Natural killer cell treated with Interleukin-12 subunit alpha and Interleukin-12 subunit beta and Interleukin-15 and Interleukin-18, amount 100 ng/mL, for 72 hours (primary cell): ENCODE measurements at regions not wholly inside any gene's neighbourhood (a gene's known extent, or its start where the extent isn't known, plus 50 kb on each side); places are given as distances from the start of the nearest gene placed in this dataset.

ENCODE experiments used
- ATAC-seq, 2 donors: fragments of 150-1000 bp; cut with Tn5 transposase in 1 of 2; sonication (Bioruptor Pico), chemical (Tn5 transposase) in 1 of 2; 2 replicates each; pipeline ENCODE4 v1.10.0; 2021
- DNase-seq: peaks from one replicate; pipeline ENCODE4 v3.0.0; 2022; ENCODE audit warnings: low spot score
- H3K27ac Mint-ChIP-seq, 2 donors: 1 replicate in 1 of 2; 2 replicates in 1 of 2; pipeline ENCODE4 v1.8.0; 2022; ENCODE audit warnings: mixed read lengths in 2 of 2, mild to moderate bottlenecking in 1 of 2, moderate library complexity in 1 of 2
- H3K27me3 Mint-ChIP-seq, 2 donors: 1 replicate in 1 of 2; 2 replicates in 1 of 2; pipeline ENCODE4 v1.8.0; 2022; ENCODE audit warnings: mixed read lengths in 2 of 2
- H3K36me3 Mint-ChIP-seq: one replicate; pipeline ENCODE4 v1.8.0; 2022; ENCODE audit warnings: mixed read lengths
- H3K4me1 Mint-ChIP-seq, 2 donors: 1 replicate in 1 of 2; 2 replicates in 1 of 2; pipeline ENCODE4 v1.8.0; 2022; ENCODE audit warnings: low read depth in 2 of 2, mixed read lengths in 2 of 2, mild to moderate bottlenecking in 1 of 2
- H3K4me3 Mint-ChIP-seq: one replicate; pipeline ENCODE4 v1.8.0; 2022; ENCODE audit warnings: mixed read lengths
- H3K9me3 Mint-ChIP-seq: 2 replicates; pipeline ENCODE4 v1.8.0; 2022; ENCODE audit warnings: mixed read lengths

GRCh38 chr2:103451283-103451682, 689.5 kb downstream of the TMEM182 start:
- Mint-ChIP-seq H3K27me3 (no peaks in the 10 kb centered on the region), H3K27ac (no peak overlapping the region), H3K4me1 (no peaks in the 10 kb centered on the region), H3K36me3 (no peaks in the 10 kb centered on the region), H3K9me3 (peaks cover 3% of the 10 kb centered on the region), H3K4me3 (no peak overlapping the region)
- no peak for DNase-seq
- ATAC-seq: no peak

- Mint-ChIP-seq H3K9me3 (peaks cover 6% of the 10 kb centered on the region), H3K27me3 (no peaks in the 10 kb centered on the region), H3K4me3 (no peak overlapping the region), H3K4me1 (no peaks in the 10 kb centered on the region), H3K36me3 (no peaks in the 10 kb centered on the region), H3K27ac (no peak overlapping the region)
- ATAC-seq (no peak), DNase-seq (no peak)
Measured at GRCh38 chr2:103459283-103459682, 697.5 kb downstream of the TMEM182 start.

GRCh38 chr2:103462101-103462500, 700.3 kb downstream of the TMEM182 start:
- ATAC-seq: no peak

GRCh38 chr2:103462712-103463111, 700.9 kb downstream of the TMEM182 start:
- Mint-ChIP-seq H3K27ac (no peak overlapping the region), H3K27me3 (no peaks in the 10 kb centered on the region), H3K4me3 (no peak overlapping the region), H3K36me3 (no peaks in the 10 kb centered on the region), H3K4me1 (no peaks in the 10 kb centered on the region), H3K9me3 (peaks cover 6% of the 10 kb centered on the region)
- DNase-seq: no peak
- ATAC-seq: no peak

More at GRCh38 chr2:103462101-103462500, 700.3 kb downstream of the TMEM182 start:
- H3K9me3 Mint-ChIP-seq: peaks cover 6% of the 10 kb centered on the region
- no peak for DNase-seq
- no peaks in the 10 kb centered on the region for H3K4me1 Mint-ChIP-seq
- no peaks in the 10 kb centered on the region for H3K27me3 Mint-ChIP-seq
- no peaks in the 10 kb centered on the region for H3K36me3 Mint-ChIP-seq
- no peak overlapping the region for H3K27ac Mint-ChIP-seq
- H3K4me3 Mint-ChIP-seq: no peak overlapping the region

- Mint-ChIP-seq H3K4me3 (no peak overlapping the region), H3K4me1 (no peaks in the 10 kb centered on the region), H3K27ac (no peak overlapping the region), H3K9me3 (peaks cover 11% of the 10 kb centered on the region), H3K36me3 (no peaks in the 10 kb centered on the region), H3K27me3 (no peaks in the 10 kb centered on the region)
- ATAC-seq (no peak), DNase-seq (no peak)
Measured at GRCh38 chr2:103464831-103465230, 703.0 kb downstream of the TMEM182 start.

- no peak for ATAC-seq
Measured at GRCh38 chr2:103469800-103470199, 708.0 kb downstream of the TMEM182 start.

GRCh38 chr2:103484906-103485305, 723.1 kb downstream of the TMEM182 start:
- no peak overlapping the region for H3K27ac Mint-ChIP-seq
- H3K36me3 Mint-ChIP-seq: no peaks in the 10 kb centered on the region
- H3K27me3 Mint-ChIP-seq: no peaks in the 10 kb centered on the region
- ATAC-seq (no peak), DNase-seq (no peak)
- H3K4me1 Mint-ChIP-seq: no peaks in the 10 kb centered on the region
- peaks cover 6% of the 10 kb centered on the region for H3K9me3 Mint-ChIP-seq
- H3K4me3 Mint-ChIP-seq: no peak overlapping the region

More at GRCh38 chr2:103469800-103470199, 708.0 kb downstream of the TMEM182 start:
- H3K36me3 Mint-ChIP-seq: peaks cover 6% of the 10 kb centered on the region
- no peak overlapping the region for H3K4me3 Mint-ChIP-seq
- no peak for DNase-seq
- no peak overlapping the region for H3K27ac Mint-ChIP-seq
- peaks cover 17% of the 10 kb centered on the region for H3K9me3 Mint-ChIP-seq
- H3K4me1 Mint-ChIP-seq: no peaks in the 10 kb centered on the region
- H3K27me3 Mint-ChIP-seq: no peaks in the 10 kb centered on the region

- H3K9me3 Mint-ChIP-seq: peaks cover 11% of the 10 kb centered on the region
- DNase-seq (no peak), ATAC-seq (no peak)
- no peaks in the 10 kb centered on the region for H3K27me3 Mint-ChIP-seq
- no peaks in the 10 kb centered on the region for H3K36me3 Mint-ChIP-seq
- H3K4me1 Mint-ChIP-seq: no peaks in the 10 kb centered on the region
- no peak overlapping the region for H3K4me3 Mint-ChIP-seq
- H3K27ac Mint-ChIP-seq: no peak overlapping the region
Measured at GRCh38 chr2:103496850-103497249, 735.0 kb downstream of the TMEM182 start.

GRCh38 chr2:103506812-103507211, 745.0 kb downstream of the TMEM182 start:
- Mint-ChIP-seq H3K36me3 (no peaks in the 10 kb centered on the region), H3K27ac (no peak overlapping the region), H3K4me3 (no peak overlapping the region), H3K9me3 (peaks cover 19% of the 10 kb centered on the region), H3K4me1 (no peaks in the 10 kb centered on the region), H3K27me3 (no peaks in the 10 kb centered on the region)
- ATAC-seq (no peak), DNase-seq (no peak)

- no peak overlapping the region for H3K4me3 Mint-ChIP-seq
- peaks cover 6% of the 10 kb centered on the region for H3K36me3 Mint-ChIP-seq
- H3K27ac Mint-ChIP-seq: no peak overlapping the region
Measured at GRCh38 chr2:103512442-103512841, 750.6 kb downstream of the TMEM182 start.

GRCh38 chr2:103520547-103520946, 758.7 kb downstream of the TMEM182 start:
- Mint-ChIP-seq H3K36me3 (no peaks in the 10 kb centered on the region), H3K9me3 (peaks cover 9% of the 10 kb centered on the region), H3K27ac (no peak overlapping the region), H3K4me1 (no peaks in the 10 kb centered on the region), H3K4me3 (no peak overlapping the region), H3K27me3 (no peaks in the 10 kb centered on the region)
- ATAC-seq: no peak
- no peak for DNase-seq

More at GRCh38 chr2:103512442-103512841, 750.6 kb downstream of the TMEM182 start:
- H3K27me3 Mint-ChIP-seq: no peaks in the 10 kb centered on the region
- H3K9me3 Mint-ChIP-seq: peaks cover 18% of the 10 kb centered on the region
- H3K4me1 Mint-ChIP-seq: no peaks in the 10 kb centered on the region
- ATAC-seq: no peak
- no peak for DNase-seq

GRCh38 chr2:103525756-103526155, 763.9 kb downstream of the TMEM182 start:
- Mint-ChIP-seq H3K36me3 (no peaks in the 10 kb centered on the region), H3K4me1 (no peaks in the 10 kb centered on the region), H3K9me3 (peaks cover 17% of the 10 kb centered on the region), H3K4me3 (no peak overlapping the region), H3K27me3 (no peaks in the 10 kb centered on the region), H3K27ac (no peak overlapping the region)
- no peak for DNase-seq
- no peak for ATAC-seq

- Mint-ChIP-seq H3K4me3 (no peak overlapping the region), H3K27me3 (no peaks in the 10 kb centered on the region), H3K9me3 (peaks cover 17% of the 10 kb centered on the region), H3K36me3 (no peaks in the 10 kb centered on the region), H3K4me1 (no peaks in the 10 kb centered on the region), H3K27ac (no peak overlapping the region)
- no peak for ATAC-seq
- DNase-seq: no peak
Measured at GRCh38 chr2:103526757-103527156, 764.9 kb downstream of the TMEM182 start.

- no peaks in the 10 kb centered on the region for H3K4me1 Mint-ChIP-seq
- H3K27me3 Mint-ChIP-seq: no peaks in the 10 kb centered on the region
- H3K36me3 Mint-ChIP-seq: no peaks in the 10 kb centered on the region
- no peak for ATAC-seq
- DNase-seq: no peak
- H3K9me3 Mint-ChIP-seq: peaks cover 17% of the 10 kb centered on the region
- no peak overlapping the region for H3K4me3 Mint-ChIP-seq
- H3K27ac Mint-ChIP-seq: no peak overlapping the region
Measured at GRCh38 chr2:103527278-103527677, 765.4 kb downstream of the TMEM182 start.

- DNase-seq (no peak), ATAC-seq (no peak)
- Mint-ChIP-seq H3K36me3 (no peaks in the 10 kb centered on the region), H3K27ac (no peak overlapping the region), H3K4me3 (no peak overlapping the region), H3K4me1 (no peaks in the 10 kb centered on the region), H3K27me3 (no peaks in the 10 kb centered on the region), H3K9me3 (peaks cover 27% of the 10 kb centered on the region)
Measured at GRCh38 chr2:103529798-103530502, 768.1 kb downstream of the TMEM182 start.
